ENCODE measurements at regions not wholly inside any gene's neighbourhood (a gene's known extent, or its start where the extent isn't known, plus 50 kb on each side); places are given as distances from the start of the nearest gene placed in this dataset.

- no peak for TF ChIP-seq CTCF (conservative IDR thresholded peaks at IDR 0.05)
- TF ChIP-seq EZH2 (IDR thresholded peaks at IDR 0.05; ENCODE audit: low read depth), result no peak
Measured at GRCh38 chr7:101701153-101701794, 72.2 kb upstream of the MYL10 start.
